IMR-90 (cell line): ENCODE measurements at regions not wholly inside any gene's neighbourhood (a gene's known extent, or its start where the extent isn't known, plus 50 kb on each side); places are given as distances from the start of the nearest gene placed in this dataset.

ENCODE experiments used
- ATAC-seq: fragments of 200-7000 bp; cut with Tn5 transposase; 2 replicates; pipeline ENCODE4 v1.9.1; 2020; ENCODE audit warnings: low read depth, mild to moderate bottlenecking, moderate library complexity
- BruUV-seq: library from RNA; stranded (reverse); fragments of 400-500 nt; replicated peaks from 2 replicates; lab custom pipeline; 2021; lab: Mats Ljungman, UMichigan
- CTCF ChIA-PET: fragments of 300-600 bp; formaldehyde crosslinking; extraction: SDS; loops from one replicate; lab custom pipeline; 2021; ENCODE audit warnings: antibody characterized with exemption; lab: Yijun Ruan, JAX
- POLR2A ChIA-PET: fragments of 300-600 bp; sonication (Branson Sonifier 250); formaldehyde crosslinking; loops from one replicate; lab custom pipeline; 2022; ENCODE audit warnings: antibody characterized with exemption; ENCODE audit not compliant: unreplicated experiment; lab: Charles Lee
- DNase-seq: peaks from one replicate; pipeline ENCODE4 v3.0.0; 2013
- H2AFZ ChIP-seq: replicated peaks from 2 replicates; pipeline ENCODE3; 2013; ENCODE audit warnings: low read length, mild to moderate bottlenecking; ENCODE audit not compliant: poor library complexity
- H2AK5ac ChIP-seq: 2 replicates; pipeline ENCODE4 v1.6.1; 2013; ENCODE audit warnings: low read depth, low read length, inconsistent platforms
- H2AK9ac ChIP-seq: replicated peaks from 2 replicates; pipeline ENCODE3; 2013; ENCODE audit warnings: mild to moderate bottlenecking, low read depth, low read length, moderate library complexity; ENCODE audit not compliant: poor library complexity
- H2BK120ac ChIP-seq: 2 replicates; pipeline ENCODE4 v1.6.1; 2013; ENCODE audit warnings: low read depth, low read length, inconsistent platforms
- H2BK15ac ChIP-seq: 3 replicates; pipeline ENCODE4 v1.6.1; 2013; ENCODE audit warnings: low read depth, low read length, inconsistent platforms
- H2BK20ac ChIP-seq: 2 replicates; pipeline ENCODE4 v1.6.1; 2013; ENCODE audit warnings: low read depth, mild to moderate bottlenecking, inconsistent platforms, low read length, moderate library complexity
- H2BK5ac ChIP-seq: 2 replicates; pipeline ENCODE4 v1.6.1; 2013; ENCODE audit warnings: mild to moderate bottlenecking, low read depth, low read length, inconsistent platforms; ENCODE audit not compliant: poor library complexity, severe bottlenecking
- H3K14ac ChIP-seq: replicated peaks from 2 replicates; pipeline ENCODE4 v1.6.1; 2013; ENCODE audit warnings: low read depth, low read length, inconsistent platforms
- H3K18ac ChIP-seq: 2 replicates; pipeline ENCODE4 v1.6.1; 2013; ENCODE audit warnings: low read depth, low read length, control low read depth
- H3K23ac ChIP-seq: 2 replicates; pipeline ENCODE4 v1.6.1; 2013; ENCODE audit warnings: low read depth, low read length, inconsistent platforms
- H3K27ac ChIP-seq: 2 replicates; pipeline ENCODE4 v1.5.1; 2013; ENCODE audit warnings: mild to moderate bottlenecking, control low read depth, low read length; ENCODE audit not compliant: insufficient read depth
- H3K27me3 ChIP-seq: 2 replicates; pipeline ENCODE4 v1.6.1; 2013; ENCODE audit warnings: low read length; ENCODE audit not compliant: control insufficient read depth, insufficient read depth
- H3K36me3 ChIP-seq: 2 replicates; pipeline ENCODE4 v1.6.1; 2013; ENCODE audit warnings: low read length, mixed read lengths; ENCODE audit not compliant: control insufficient read depth, insufficient read depth
- H3K4ac ChIP-seq: 2 replicates; pipeline ENCODE4 v1.6.1; 2013; ENCODE audit warnings: low read depth, low read length, inconsistent platforms
- H3K4me1 ChIP-seq: 2 replicates; pipeline ENCODE4 v1.6.1; 2013; ENCODE audit warnings: low read length, mixed read lengths; ENCODE audit not compliant: control insufficient read depth, insufficient read depth
- H3K4me2 ChIP-seq: 2 replicates; pipeline ENCODE4 v1.6.1; 2013; ENCODE audit warnings: low read depth, mild to moderate bottlenecking, control low read depth, low read length, moderate library complexity
- H3K4me3 ChIP-seq: 2 replicates; pipeline ENCODE4 v1.5.1; 2013; ENCODE audit warnings: low read depth, mild to moderate bottlenecking, control low read depth, low read length, moderate library complexity; ENCODE audit not compliant: insufficient read depth
- H3K56ac ChIP-seq: 2 replicates; pipeline ENCODE4 v1.6.1; 2013; ENCODE audit warnings: low read length, inconsistent platforms; ENCODE audit not compliant: insufficient read depth; ENCODE audit errors: extremely low read depth
- H3K79me1 ChIP-seq, 2 experiments: 2 replicates each; pipeline ENCODE4 v1.6.1; 2013; ENCODE audit warnings: low read length in 2 of 2, inconsistent platforms in 1 of 2, low read depth in 1 of 2
- H3K9ac ChIP-seq: 2 replicates; pipeline ENCODE4 v1.6.1; 2013; ENCODE audit warnings: low read depth, low read length, control low read depth
- H3K9me1 ChIP-seq: 2 replicates; pipeline ENCODE4 v1.6.1; 2013; ENCODE audit warnings: low read length, inconsistent platforms; ENCODE audit not compliant: insufficient read depth
- H3K9me3 ChIP-seq: 2 replicates; pipeline ENCODE4 v1.6.1; 2013; ENCODE audit warnings: low read length; ENCODE audit not compliant: control insufficient read depth, insufficient read depth
- H4K20me1 ChIP-seq: 2 replicates; pipeline ENCODE4 v1.6.1; 2013; ENCODE audit warnings: low read length, inconsistent platforms; ENCODE audit not compliant: insufficient read depth
- H4K5ac ChIP-seq: 2 replicates; pipeline ENCODE4 v1.6.1; 2013; ENCODE audit warnings: mild to moderate bottlenecking, low read depth, low read length, control low read depth
- H4K8ac ChIP-seq, 2 experiments: 2 replicates each; pipeline ENCODE4 v1.6.1; 2013; ENCODE audit warnings: low read depth in 2 of 2, low read length in 2 of 2, control low read depth in 1 of 2, inconsistent platforms in 1 of 2
- H4K91ac ChIP-seq: 2 replicates; pipeline ENCODE4 v1.6.1; 2013; ENCODE audit warnings: low read depth, low read length, inconsistent platforms; ENCODE audit not compliant: insufficient read depth
- CEBPB ChIP-seq: IDR thresholded peaks from 2 replicates; pipeline ENCODE4 v1.6.1; 2012; ENCODE audit warnings: low read depth, low read length, improper control_type of control experiment
- RCOR1 ChIP-seq: IDR thresholded peaks from 2 replicates; pipeline ENCODE4 v1.6.1; 2012; ENCODE audit warnings: mild to moderate bottlenecking, low read length, improper control_type of control experiment; ENCODE audit not compliant: insufficient replicate concordance
- WGBS, 2 experiments: methylation state at CpG; one replicate each; pipeline versions ENCODE4 v1.1.5 to v1.1.7; 2013; ENCODE audit warnings: missing lambda C conversion rate in 2 of 2; ENCODE audit not compliant: insufficient read length in 1 of 2; ENCODE audit errors: extremely low coverage in 2 of 2; 5-methylcytosine and 5-hydroxymethylcytosine counted together
- dilution Hi-C: fragments of 300-500 bp; cut with HindIII; formaldehyde crosslinking; loops from one replicate; pipeline ENCODE4 v1.14.3; 2018; ENCODE audit warnings: low sequenced_read_pairs; ENCODE audit not compliant: unreplicated experiment
- in situ Hi-C: fragments of 300-500 bp; cut with MboI; formaldehyde crosslinking; loops from 3 replicates; pipeline ENCODE4 v1.14.3; 2019; ENCODE audit warnings: low sequenced_read_pairs, inconsistent platforms, mixed read lengths
- intact Hi-C: fragments of 100-400 bp; cut with micrococcal nuclease; formaldehyde crosslinking; loops from 2 replicates; pipeline ENCODE4 v1.10.0; 2022

GRCh38 chr7:42671627-42672026 lies 240.2 kb downstream of the C7orf25 start:
- Histone ChIP-seq H3K4me2 (no peak overlapping the region), H2AK5ac (no peak overlapping the region), H3K9ac (no peak overlapping the region), H2BK15ac (no peak overlapping the region), H4K91ac (no peak overlapping the region), H4K20me1 (no peaks in the 10 kb centered on the region), H2BK120ac (no peak overlapping the region), H2BK20ac (no peak overlapping the region), H2AK9ac (no peak overlapping the region), H3K27ac (no peak overlapping the region), H3K79me1 (no peaks in the 10 kb centered on the region), H3K18ac (no peak overlapping the region), H4K8ac (no peak overlapping the region), H3K4me1 (no peaks in the 10 kb centered on the region), H3K56ac (no peak overlapping the region), H3K4me3 (no peak overlapping the region), H3K9me1 (no peaks in the 10 kb centered on the region), H2BK5ac (no peak overlapping the region), H2AFZ (no peak overlapping the region), H4K5ac (no peak overlapping the region), H3K27me3 (no peaks in the 10 kb centered on the region), H3K36me3 (no peaks in the 10 kb centered on the region), H3K9me3 (no peaks in the 10 kb centered on the region), H3K14ac (no peak overlapping the region), H3K23ac (no peak overlapping the region), H3K4ac (no peak overlapping the region)
- TF ChIP-seq RCOR1: no peak
- TF ChIP-seq CEBPB: peak; percentile 34; the same call in 1 of the 2 replicates
- intact Hi-C loops: no loop called here
- CTCF ChIA-PET: no interaction called here
- in situ Hi-C loops: no loop called here
- POLR2A ChIA-PET: no interaction called here
- dilution Hi-C loops: no loop called here
- ATAC-seq (no peak), DNase-seq (no peak)
- WGBS, 2 experiments: no CpG with 5 or more reads among the region's 1 CpG
- no TSS peak for BruUV-seq
